Neural cell (in vitro differentiated cells): ENCODE measurements at regions not wholly inside any gene's neighbourhood (a gene's known extent, or its start where the extent isn't known, plus 50 kb on each side); places are given as distances from the start of the nearest gene placed in this dataset.

Source experiments
- POLR2AphosphoS5 ChIP-seq: IDR thresholded peaks from 2 replicates; pipeline ENCODE4 v1.6.1; 2012
- TF ChIP-seq, protein P1 (sequence below): IDR thresholded peaks from 2 replicates; pipeline ENCODE4 v1.6.1; 2012; ENCODE audit warnings: borderline replicate concordance
- TF ChIP-seq, protein P2 (sequence below): fragments of 450-650 bp; IDR thresholded peaks from 2 replicates; pipeline ENCODE4 v1.5.1; 2014; ENCODE audit warnings: antibody characterized with exemption, mild to moderate bottlenecking, moderate library complexity; ENCODE audit not compliant: poor library complexity, severe bottlenecking

DNA sequence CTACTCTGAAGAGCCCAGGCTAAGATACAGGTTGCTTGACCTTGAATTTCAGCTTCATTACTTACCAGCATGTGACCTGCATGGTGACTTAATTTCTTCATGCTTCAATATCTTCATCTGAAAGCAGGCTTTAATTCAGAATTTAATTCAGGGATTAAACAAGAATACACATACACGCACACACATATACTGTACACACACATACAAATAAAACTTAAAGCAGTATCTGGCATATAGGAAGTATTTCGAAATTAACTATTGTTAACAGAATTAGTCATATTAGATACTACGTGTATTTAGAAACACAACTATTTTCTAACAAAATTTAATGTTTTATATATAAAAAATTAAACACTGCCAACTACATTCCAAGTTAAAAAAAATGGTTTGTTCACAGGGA is 640.3 kb downstream of the SLC6A15 start:
- TF ChIP-seq, protein P1, sequence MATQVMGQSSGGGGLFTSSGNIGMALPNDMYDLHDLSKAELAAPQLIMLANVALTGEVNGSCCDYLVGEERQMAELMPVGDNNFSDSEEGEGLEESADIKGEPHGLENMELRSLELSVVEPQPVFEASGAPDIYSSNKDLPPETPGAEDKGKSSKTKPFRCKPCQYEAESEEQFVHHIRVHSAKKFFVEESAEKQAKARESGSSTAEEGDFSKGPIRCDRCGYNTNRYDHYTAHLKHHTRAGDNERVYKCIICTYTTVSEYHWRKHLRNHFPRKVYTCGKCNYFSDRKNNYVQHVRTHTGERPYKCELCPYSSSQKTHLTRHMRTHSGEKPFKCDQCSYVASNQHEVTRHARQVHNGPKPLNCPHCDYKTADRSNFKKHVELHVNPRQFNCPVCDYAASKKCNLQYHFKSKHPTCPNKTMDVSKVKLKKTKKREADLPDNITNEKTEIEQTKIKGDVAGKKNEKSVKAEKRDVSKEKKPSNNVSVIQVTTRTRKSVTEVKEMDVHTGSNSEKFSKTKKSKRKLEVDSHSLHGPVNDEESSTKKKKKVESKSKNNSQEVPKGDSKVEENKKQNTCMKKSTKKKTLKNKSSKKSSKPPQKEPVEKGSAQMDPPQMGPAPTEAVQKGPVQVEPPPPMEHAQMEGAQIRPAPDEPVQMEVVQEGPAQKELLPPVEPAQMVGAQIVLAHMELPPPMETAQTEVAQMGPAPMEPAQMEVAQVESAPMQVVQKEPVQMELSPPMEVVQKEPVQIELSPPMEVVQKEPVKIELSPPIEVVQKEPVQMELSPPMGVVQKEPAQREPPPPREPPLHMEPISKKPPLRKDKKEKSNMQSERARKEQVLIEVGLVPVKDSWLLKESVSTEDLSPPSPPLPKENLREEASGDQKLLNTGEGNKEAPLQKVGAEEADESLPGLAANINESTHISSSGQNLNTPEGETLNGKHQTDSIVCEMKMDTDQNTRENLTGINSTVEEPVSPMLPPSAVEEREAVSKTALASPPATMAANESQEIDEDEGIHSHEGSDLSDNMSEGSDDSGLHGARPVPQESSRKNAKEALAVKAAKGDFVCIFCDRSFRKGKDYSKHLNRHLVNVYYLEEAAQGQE = no peak
- no peak for TF ChIP-seq POLR2AphosphoS5
- TF ChIP-seq, protein P2, sequence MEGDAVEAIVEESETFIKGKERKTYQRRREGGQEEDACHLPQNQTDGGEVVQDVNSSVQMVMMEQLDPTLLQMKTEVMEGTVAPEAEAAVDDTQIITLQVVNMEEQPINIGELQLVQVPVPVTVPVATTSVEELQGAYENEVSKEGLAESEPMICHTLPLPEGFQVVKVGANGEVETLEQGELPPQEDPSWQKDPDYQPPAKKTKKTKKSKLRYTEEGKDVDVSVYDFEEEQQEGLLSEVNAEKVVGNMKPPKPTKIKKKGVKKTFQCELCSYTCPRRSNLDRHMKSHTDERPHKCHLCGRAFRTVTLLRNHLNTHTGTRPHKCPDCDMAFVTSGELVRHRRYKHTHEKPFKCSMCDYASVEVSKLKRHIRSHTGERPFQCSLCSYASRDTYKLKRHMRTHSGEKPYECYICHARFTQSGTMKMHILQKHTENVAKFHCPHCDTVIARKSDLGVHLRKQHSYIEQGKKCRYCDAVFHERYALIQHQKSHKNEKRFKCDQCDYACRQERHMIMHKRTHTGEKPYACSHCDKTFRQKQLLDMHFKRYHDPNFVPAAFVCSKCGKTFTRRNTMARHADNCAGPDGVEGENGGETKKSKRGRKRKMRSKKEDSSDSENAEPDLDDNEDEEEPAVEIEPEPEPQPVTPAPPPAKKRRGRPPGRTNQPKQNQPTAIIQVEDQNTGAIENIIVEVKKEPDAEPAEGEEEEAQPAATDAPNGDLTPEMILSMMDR = no peak
